ENCODE measurements at regions not wholly inside any gene's neighbourhood (a gene's known extent, or its start where the extent isn't known, plus 50 kb on each side); places are given as distances from the start of the nearest gene placed in this dataset.

- no peak overlapping the region for H3K4me2 ChIP-seq
- TF ChIP-seq EZH2phosphoT487 (IDR thresholded peaks at IDR 0.05; ENCODE audit: unreplicated experiment), result no peak
- TF ChIP-seq POLR2AphosphoS5 (IDR thresholded peaks at IDR 0.05; ENCODE audit: low read depth), result no peak
- TF ChIP-seq EZH2 (IDR thresholded peaks at IDR 0.05; ENCODE audit: low read depth, unreplicated experiment), result no peak
- TF ChIP-seq CTCF (conservative IDR thresholded peaks at IDR 0.05; ENCODE audit: low read depth in 2 of 2), result no peak
- TF ChIP-seq NANOG (IDR thresholded peaks at IDR 0.05; ENCODE audit: borderline replicate concordance), result no peak
- no peak for TF ChIP-seq ZNF331 (CRISPR knock-in tag; IDR thresholded peaks at IDR 0.05; ENCODE audit: low read depth)
- no peak for TF ChIP-seq JUNB (IDR thresholded peaks at IDR 0.05; ENCODE audit: unreplicated experiment)
- TF ChIP-seq CREB1 (CRISPR knock-in tag; IDR thresholded peaks at IDR 0.05; ENCODE audit: low read depth), result no peak
- no peak for TF ChIP-seq ZNF462 (CRISPR knock-in tag; IDR thresholded peaks at IDR 0.05)
- TF ChIP-seq ETS1 (IDR thresholded peaks at IDR 0.05), result no peak
- no peak for TF ChIP-seq ZNF114 (CRISPR knock-in tag; IDR thresholded peaks at IDR 0.05)
- TF ChIP-seq, protein P1, sequence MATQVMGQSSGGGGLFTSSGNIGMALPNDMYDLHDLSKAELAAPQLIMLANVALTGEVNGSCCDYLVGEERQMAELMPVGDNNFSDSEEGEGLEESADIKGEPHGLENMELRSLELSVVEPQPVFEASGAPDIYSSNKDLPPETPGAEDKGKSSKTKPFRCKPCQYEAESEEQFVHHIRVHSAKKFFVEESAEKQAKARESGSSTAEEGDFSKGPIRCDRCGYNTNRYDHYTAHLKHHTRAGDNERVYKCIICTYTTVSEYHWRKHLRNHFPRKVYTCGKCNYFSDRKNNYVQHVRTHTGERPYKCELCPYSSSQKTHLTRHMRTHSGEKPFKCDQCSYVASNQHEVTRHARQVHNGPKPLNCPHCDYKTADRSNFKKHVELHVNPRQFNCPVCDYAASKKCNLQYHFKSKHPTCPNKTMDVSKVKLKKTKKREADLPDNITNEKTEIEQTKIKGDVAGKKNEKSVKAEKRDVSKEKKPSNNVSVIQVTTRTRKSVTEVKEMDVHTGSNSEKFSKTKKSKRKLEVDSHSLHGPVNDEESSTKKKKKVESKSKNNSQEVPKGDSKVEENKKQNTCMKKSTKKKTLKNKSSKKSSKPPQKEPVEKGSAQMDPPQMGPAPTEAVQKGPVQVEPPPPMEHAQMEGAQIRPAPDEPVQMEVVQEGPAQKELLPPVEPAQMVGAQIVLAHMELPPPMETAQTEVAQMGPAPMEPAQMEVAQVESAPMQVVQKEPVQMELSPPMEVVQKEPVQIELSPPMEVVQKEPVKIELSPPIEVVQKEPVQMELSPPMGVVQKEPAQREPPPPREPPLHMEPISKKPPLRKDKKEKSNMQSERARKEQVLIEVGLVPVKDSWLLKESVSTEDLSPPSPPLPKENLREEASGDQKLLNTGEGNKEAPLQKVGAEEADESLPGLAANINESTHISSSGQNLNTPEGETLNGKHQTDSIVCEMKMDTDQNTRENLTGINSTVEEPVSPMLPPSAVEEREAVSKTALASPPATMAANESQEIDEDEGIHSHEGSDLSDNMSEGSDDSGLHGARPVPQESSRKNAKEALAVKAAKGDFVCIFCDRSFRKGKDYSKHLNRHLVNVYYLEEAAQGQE (IDR thresholded peaks at IDR 0.05; ENCODE audit: unreplicated experiment), result no peak
- Mint-ChIP-seq H3K4me3 (no peak overlapping the region), H3K27me3 (ENCODE audit: insufficient read depth, low read depth, poor library complexity) (peaks cover 2% of the 10 kb centered on the region), H3K9me3 (no peaks in the 10 kb centered on the region), H3K27ac (peak overlapping the region; percentile 82), H3K4me1 (peaks cover 10% of the 10 kb centered on the region; the same call in 2 of the 3 replicates), H3K36me3 (ENCODE audit: low read depth) (no peaks in the 10 kb centered on the region)
- H3K27ac ChIP-seq (ENCODE audit: low read depth), result no peak overlapping the region
- no peak overlapping the region for H3K4me3 ChIP-seq
- no peaks in the 10 kb centered on the region for H3F3A ChIP-seq (replicated peaks; ENCODE audit: low read depth)
- ATAC-seq (no peak), DNase-seq (ENCODE audit: low spot score) (no peak)
- no peaks in the 10 kb centered on the region for H3K36me3 ChIP-seq (ENCODE audit: insufficient read depth)
- no peak overlapping the region; the same call in 1 of the 2 replicates for H2AFZ ChIP-seq
- H3K9me2 ChIP-seq (ENCODE audit: insufficient read depth), result no peaks in the 10 kb centered on the region
- no peaks in the 10 kb centered on the region for H4K20me1 ChIP-seq (replicated peaks; ENCODE audit: insufficient read depth)
- peaks cover 5% of the 10 kb centered on the region; the same call in 1 of the 2 replicates for H3K4me1 ChIP-seq (ENCODE audit: insufficient read depth)
- H3K27me3 ChIP-seq (ENCODE audit: insufficient read depth), result no peaks in the 10 kb centered on the region
- no peaks in the 10 kb centered on the region for H3K79me2 ChIP-seq (replicated peaks; ENCODE audit: insufficient read depth)
Measured at GRCh38 chr3:21328711-21329390, 422.2 kb downstream of the ZNF385D start.
